Esophagus squamous epithelium (tissue), 4 donors: ENCODE measurements at regions not wholly inside any gene's neighbourhood (a gene's known extent, or its start where the extent isn't known, plus 50 kb on each side); places are given as distances from the start of the nearest gene placed in this dataset.

Source experiments
- small RNA-seq, 4 donors: library from RNA; depleted of rRNA; stranded (forward); fragments of <200 nt; gene quantifications; one replicate each; pipeline ENCODE3, GENCODE V24; 2016

Small RNA genes in the stretch of these regions (small RNA-seq; reads per million reads assigned to genes)
- gene RNA5SP54: 0 reads per million in 4 donors
